VCaP (cell line): ENCODE measurements at regions not wholly inside any gene's neighbourhood (a gene's known extent, or its start where the extent isn't known, plus 50 kb on each side); places are given as distances from the start of the nearest gene placed in this dataset.

Experiments
- H3K27ac ChIP-seq: fragments of 450-650 bp; 2 replicates; pipeline ENCODE4 v1.5.1; 2017
- TF ChIP-seq, protein P1 (sequence below): fragments of 450-650 bp; conservative IDR thresholded peaks from 2 replicates; pipeline ENCODE4 v1.5.1; 2017; ENCODE audit warnings: mild to moderate bottlenecking, moderate library complexity

DNA sequence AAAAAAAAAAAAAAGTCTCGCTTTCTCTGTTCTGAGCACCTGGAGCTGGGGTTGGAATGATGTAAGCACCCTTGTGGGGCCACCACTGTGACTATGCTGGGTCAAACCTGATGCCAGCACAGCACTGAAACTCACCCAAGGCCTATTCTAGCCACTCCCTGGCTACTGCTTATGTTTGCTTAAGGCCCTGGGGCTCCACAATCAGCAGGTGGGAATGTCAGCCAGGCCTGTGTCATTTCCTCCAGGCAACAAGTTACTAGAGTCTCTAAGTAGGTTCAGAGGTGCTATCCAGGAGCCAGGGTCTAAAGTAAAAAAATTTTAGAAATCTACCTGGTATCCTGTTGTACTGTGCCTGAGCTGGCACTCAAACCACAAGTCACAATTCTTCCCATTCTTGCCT, 1306.8 kb downstream of the STIM2 start:
- TF ChIP-seq, protein P1, sequence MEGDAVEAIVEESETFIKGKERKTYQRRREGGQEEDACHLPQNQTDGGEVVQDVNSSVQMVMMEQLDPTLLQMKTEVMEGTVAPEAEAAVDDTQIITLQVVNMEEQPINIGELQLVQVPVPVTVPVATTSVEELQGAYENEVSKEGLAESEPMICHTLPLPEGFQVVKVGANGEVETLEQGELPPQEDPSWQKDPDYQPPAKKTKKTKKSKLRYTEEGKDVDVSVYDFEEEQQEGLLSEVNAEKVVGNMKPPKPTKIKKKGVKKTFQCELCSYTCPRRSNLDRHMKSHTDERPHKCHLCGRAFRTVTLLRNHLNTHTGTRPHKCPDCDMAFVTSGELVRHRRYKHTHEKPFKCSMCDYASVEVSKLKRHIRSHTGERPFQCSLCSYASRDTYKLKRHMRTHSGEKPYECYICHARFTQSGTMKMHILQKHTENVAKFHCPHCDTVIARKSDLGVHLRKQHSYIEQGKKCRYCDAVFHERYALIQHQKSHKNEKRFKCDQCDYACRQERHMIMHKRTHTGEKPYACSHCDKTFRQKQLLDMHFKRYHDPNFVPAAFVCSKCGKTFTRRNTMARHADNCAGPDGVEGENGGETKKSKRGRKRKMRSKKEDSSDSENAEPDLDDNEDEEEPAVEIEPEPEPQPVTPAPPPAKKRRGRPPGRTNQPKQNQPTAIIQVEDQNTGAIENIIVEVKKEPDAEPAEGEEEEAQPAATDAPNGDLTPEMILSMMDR, result no peak
- H3K27ac ChIP-seq, result no peak overlapping the region

DNA sequence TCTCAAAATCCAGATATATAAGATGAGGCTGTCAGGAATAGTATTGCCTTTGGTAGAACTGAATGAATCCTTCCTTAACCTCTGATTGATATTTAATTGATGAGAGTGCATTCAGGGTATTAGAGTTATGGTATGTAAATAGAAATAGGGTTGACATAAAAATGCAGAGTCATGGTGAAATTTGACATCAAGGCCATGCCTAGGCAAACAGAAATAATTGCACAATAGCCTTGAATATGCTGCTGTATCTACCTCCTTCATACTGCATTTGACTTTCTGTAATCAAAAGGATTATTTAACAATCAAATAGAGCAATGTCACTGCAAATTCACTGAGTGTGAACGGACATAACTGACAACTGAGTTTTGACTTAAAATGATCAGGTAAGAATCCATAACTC, 1316.3 kb downstream of the STIM2 start:
- TF ChIP-seq, protein P1, result no peak
- no peak overlapping the region for H3K27ac ChIP-seq

DNA sequence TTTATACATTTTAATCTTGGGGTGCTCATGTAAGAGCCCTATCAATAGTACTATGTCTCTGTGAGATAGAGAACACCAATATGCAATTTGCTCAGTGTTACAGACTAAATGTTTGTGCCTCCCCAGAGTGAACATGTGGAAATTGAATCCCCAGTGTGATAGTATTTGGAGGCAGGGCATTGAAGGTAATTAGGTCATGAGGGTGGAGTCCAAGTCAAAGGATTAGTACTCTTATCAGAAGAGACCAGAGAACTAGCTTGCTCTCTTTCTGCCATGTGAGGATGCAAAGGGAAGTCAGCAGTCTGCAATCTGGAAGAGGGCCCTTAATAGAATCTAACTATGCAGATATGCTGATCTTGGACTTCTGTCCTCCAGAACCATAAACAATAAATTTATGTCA, 1317.0 kb downstream of the STIM2 start:
- no peak overlapping the region for H3K27ac ChIP-seq

DNA sequence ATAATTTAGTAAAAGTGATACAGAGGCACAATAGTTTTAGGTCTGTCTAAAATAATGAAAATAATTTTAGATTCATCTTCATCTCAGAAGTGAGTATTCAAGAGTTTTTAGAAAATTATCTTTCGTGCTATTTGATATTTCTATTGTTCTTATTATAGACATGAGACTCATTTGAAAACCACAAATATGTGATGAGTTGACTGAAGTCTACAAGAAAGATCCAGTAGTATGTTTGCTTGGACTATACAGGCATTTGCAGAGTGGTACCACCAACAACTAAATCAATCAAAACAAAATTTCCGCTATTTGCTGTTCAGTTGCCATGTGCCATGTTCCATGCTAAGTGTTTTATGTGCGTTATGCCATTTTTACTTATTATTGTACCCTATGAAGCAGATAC, 1318.5 kb downstream of the STIM2 start:
- TF ChIP-seq, protein P1, result no peak
- no peak overlapping the region for H3K27ac ChIP-seq

More for the DNA sequence above, 1317.0 kb downstream of the STIM2 start:
- TF ChIP-seq, protein P1, result no peak

DNA sequence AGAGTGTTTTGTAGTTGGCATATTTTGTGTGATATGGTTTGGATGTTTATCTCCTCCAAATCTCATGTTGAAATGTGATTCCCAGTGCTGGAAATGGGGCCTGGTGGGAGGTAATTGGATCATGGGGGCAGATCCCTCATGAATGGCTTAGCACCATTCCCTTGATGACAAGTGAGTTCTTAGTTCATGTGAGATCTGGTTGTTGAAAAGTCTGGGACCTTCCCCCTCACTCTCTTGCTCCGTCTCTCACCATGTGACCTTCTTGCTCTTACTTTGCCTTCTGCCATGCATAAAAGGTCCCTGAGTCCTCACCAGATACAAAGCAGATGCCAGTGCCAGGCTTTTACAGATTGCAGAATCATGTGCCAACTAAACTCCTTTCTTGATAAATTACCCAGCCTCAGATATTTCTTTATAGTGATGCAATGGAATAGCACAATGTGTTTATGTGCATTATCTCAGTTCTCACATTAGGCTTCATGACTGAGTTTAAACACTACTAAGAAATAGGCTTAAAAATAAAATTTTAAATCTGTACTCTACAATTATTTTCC, 1348.8 kb downstream of the STIM2 start:
- TF ChIP-seq, protein P1, result no peak
- no peak overlapping the region for H3K27ac ChIP-seq

DNA sequence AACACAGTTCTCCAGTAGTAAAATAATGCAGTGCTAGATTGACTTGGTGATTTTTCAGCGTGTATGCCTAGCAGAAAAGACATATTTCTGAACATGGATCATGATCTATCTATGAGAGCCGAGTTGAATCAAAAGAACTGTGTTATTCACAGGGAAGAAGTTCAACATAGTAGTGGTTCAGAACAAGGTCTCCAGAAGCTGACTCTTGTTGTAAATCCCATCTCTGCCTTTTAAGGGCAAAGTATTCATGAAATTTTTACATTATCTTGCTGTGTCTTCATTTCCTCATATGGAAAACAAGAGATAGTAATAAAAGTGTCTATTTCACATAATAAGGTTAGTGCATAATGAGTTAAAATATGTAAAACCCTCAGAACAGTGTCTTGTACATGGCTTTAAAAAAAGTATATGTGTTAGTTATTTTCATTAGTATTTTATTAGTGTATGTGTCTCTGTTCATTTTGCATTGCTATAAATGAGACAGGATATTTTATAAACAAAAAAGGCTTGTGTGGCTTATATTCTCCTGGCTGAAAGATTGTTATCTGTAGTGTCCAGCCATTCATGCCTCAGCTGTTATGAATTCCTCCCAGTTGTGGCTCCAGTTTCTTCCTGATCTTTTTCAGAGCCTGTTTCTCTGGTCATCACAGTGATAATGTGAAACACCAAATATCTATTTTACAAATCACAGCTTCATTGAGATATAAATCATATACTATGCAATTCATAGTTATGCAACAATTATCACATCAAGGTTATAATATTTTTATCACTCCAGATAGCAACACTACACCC, 1351.2 kb downstream of the STIM2 start:
- TF ChIP-seq, protein P1, result no peak
- no peak overlapping the region for H3K27ac ChIP-seq

DNA sequence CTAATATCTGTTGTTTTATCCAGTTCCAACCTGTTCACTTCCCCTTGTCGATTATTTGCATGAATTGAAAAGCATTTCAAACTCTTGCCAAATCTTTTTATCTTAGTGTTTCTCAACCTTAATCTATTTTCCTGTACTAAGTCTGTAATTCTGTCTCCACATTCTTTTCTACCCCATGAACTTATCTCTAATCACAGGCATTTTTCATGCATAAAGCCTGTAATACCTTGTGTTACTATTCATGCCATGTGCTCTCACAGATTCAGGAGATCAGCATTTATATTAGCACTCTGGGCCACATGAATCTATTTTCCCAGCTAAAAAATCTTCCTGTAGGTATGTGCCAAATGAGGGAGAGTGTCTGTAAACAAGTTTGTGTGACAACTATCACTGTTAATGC, 1360.9 kb downstream of the STIM2 start:
- TF ChIP-seq, protein P1, result no peak
- H3K27ac ChIP-seq, result no peak overlapping the region
